PC-9 (cell line): ENCODE measurements at regions not wholly inside any gene's neighbourhood (a gene's known extent, or its start where the extent isn't known, plus 50 kb on each side); places are given as distances from the start of the nearest gene placed in this dataset.
"Not testable (repeated sequence)": the region's sequence is repeated elsewhere in the genome, so short reads cannot be mapped to it uniquely, and the experiment has no call there.

Experiments used
- CTCF ChIP-seq: fragments of 200-600 bp; sonication (generic); conservative IDR thresholded peaks from 2 replicates; pipeline ENCODE4 v1.6.1; 2017; ENCODE audit warnings: mixed run types, antibody characterized with exemption, mild to moderate bottlenecking, moderate library complexity
- EZH2 ChIP-seq: fragments of 200-600 bp; sonication (generic); IDR thresholded peaks from 2 replicates; pipeline ENCODE4 v1.8.0; 2017; ENCODE audit warnings: antibody characterized with exemption, low read depth

- not testable (repeated sequence) for TF ChIP-seq EZH2, CTCF
These were observed 366.4 kb downstream of the TMEM121 start for GRCh38 chr14:105892453-105893441.
